HEK293 (cell line): ENCODE measurements at regions not wholly inside any gene's neighbourhood (a gene's known extent, or its start where the extent isn't known, plus 50 kb on each side); places are given as distances from the start of the nearest gene placed in this dataset.

Experiments
- CTCF ChIA-PET: fragments of 350-600 bp; formaldehyde crosslinking; extraction: SDS; loops from one replicate; lab custom pipeline; 2021; ENCODE audit warnings: antibody characterized with exemption; lab: Yijun Ruan, JAX
- POLR2A ChIA-PET: fragments of 300-600 bp; formaldehyde crosslinking; extraction: SDS; loops from one replicate; lab custom pipeline; 2020; ENCODE audit warnings: antibody characterized with exemption, inconsistent platforms; lab: Yijun Ruan, JAX
- H3K27ac ChIP-seq: fragments of 200-500 bp; sonication (Bioruptor generic); 2 replicates; pipeline ENCODE4 v1.5.1; 2014; ENCODE audit warnings: low read depth, low read length, control low read depth, inconsistent platforms; ENCODE audit errors: extremely low read depth
- H3K36me3 ChIP-seq, 2 experiments: fragments of 200-500 bp in 1 of 2; sonication (Bioruptor generic) in 1 of 2; 1 replicate in 1 of 2; 2 replicates in 1 of 2; pipeline ENCODE4 v1.5.1; 2014 to 2017; ENCODE audit warnings: inconsistent platforms in 2 of 2, low read length in 2 of 2; ENCODE audit not compliant: control insufficient read depth in 2 of 2, insufficient read depth in 1 of 2
- H3K4me1 ChIP-seq: fragments of 200-500 bp; sonication (Bioruptor generic); 2 replicates; pipeline ENCODE4 v1.5.1; 2014; ENCODE audit warnings: mild to moderate bottlenecking, low read length, inconsistent platforms; ENCODE audit not compliant: control insufficient read depth, insufficient read depth
- H3K4me3 ChIP-seq: 2 replicates; pipeline ENCODE4 v1.5.1; 2011; ENCODE audit warnings: low read depth, mild to moderate bottlenecking, control low read depth, low read length, moderate library complexity
- H3K9me3 ChIP-seq: fragments of 200-500 bp; sonication (Bioruptor generic); 2 replicates; pipeline ENCODE4 v1.5.1; 2014; ENCODE audit warnings: low read depth, low read length, inconsistent platforms; ENCODE audit not compliant: control insufficient read depth, insufficient read depth
- KLF10 ChIP-seq: fragments of 450-650 bp; IDR thresholded peaks from 2 replicates; pipeline ENCODE4 v1.5.1; 2018; ENCODE audit warnings: missing biosample characterization, mild to moderate bottlenecking, missing genetic modification characterization
- PRDM2 ChIP-seq: fragments of 450-650 bp; formaldehyde crosslinking; IDR thresholded peaks from 2 replicates; pipeline ENCODE4 v1.5.1; 2016; ENCODE audit warnings: missing biosample characterization, missing genetic modification characterization, borderline replicate concordance
- SP2 ChIP-seq: fragments of 450-650 bp; formaldehyde crosslinking; IDR thresholded peaks from 2 replicates; pipeline ENCODE4 v1.5.1; 2016; ENCODE audit warnings: missing biosample characterization, missing genetic modification characterization
- TRIM28 ChIP-seq: IDR thresholded peaks from 2 replicates; pipeline ENCODE4 v1.6.1; 2011; ENCODE audit warnings: low read length, control low read depth, borderline replicate concordance
- YY2 ChIP-seq: fragments of 450-650 bp; formaldehyde crosslinking; IDR thresholded peaks from 2 replicates; pipeline ENCODE4 v1.5.1; 2016; ENCODE audit warnings: missing biosample characterization, missing genetic modification characterization
- ZBTB1 ChIP-seq: fragments of 450-650 bp; formaldehyde crosslinking; IDR thresholded peaks from 2 replicates; pipeline ENCODE4 v1.5.1; 2016; ENCODE audit warnings: missing biosample characterization, missing genetic modification characterization
- ZNF114 ChIP-seq: fragments of 450-650 bp; formaldehyde crosslinking; IDR thresholded peaks from 2 replicates; pipeline ENCODE4 v1.5.0; 2017; ENCODE audit warnings: missing biosample characterization, missing genetic modification characterization
- ZNF23 ChIP-seq: fragments of 450-650 bp; formaldehyde crosslinking; IDR thresholded peaks from 2 replicates; pipeline ENCODE4 v1.5.1; 2016; ENCODE audit warnings: missing biosample characterization, missing genetic modification characterization, borderline replicate concordance
- ZNF24 ChIP-seq: fragments of 450-650 bp; formaldehyde crosslinking; IDR thresholded peaks from 2 replicates; pipeline ENCODE4 v1.5.1; 2016; ENCODE audit warnings: missing biosample characterization, missing genetic modification characterization
- ZNF302 ChIP-seq: fragments of 450-650 bp; formaldehyde crosslinking; IDR thresholded peaks from 2 replicates; pipeline ENCODE4 v1.5.1; 2016; ENCODE audit warnings: missing biosample characterization, missing genetic modification characterization, low read depth
- ZNF324 ChIP-seq: fragments of 450-650 bp; formaldehyde crosslinking; IDR thresholded peaks from 2 replicates; pipeline ENCODE4 v1.5.1; 2016; ENCODE audit warnings: missing biosample characterization, missing genetic modification characterization
- ZNF362 ChIP-seq: fragments of 450-650 bp; formaldehyde crosslinking; IDR thresholded peaks from 2 replicates; pipeline ENCODE4 v1.5.1; 2016; ENCODE audit warnings: missing biosample characterization, missing genetic modification characterization
- ZNF37A ChIP-seq: fragments of 450-650 bp; IDR thresholded peaks from 2 replicates; pipeline ENCODE4 v1.5.1; 2018; ENCODE audit warnings: missing biosample characterization, missing genetic modification characterization
- ZNF398 ChIP-seq: fragments of 450-650 bp; formaldehyde crosslinking; IDR thresholded peaks from 2 replicates; pipeline ENCODE4 v1.5.1; 2017; ENCODE audit warnings: missing biosample characterization, missing genetic modification characterization
- ZNF423 ChIP-seq: fragments of 450-650 bp; formaldehyde crosslinking; IDR thresholded peaks from 2 replicates; pipeline ENCODE4 v1.5.1; 2016; ENCODE audit warnings: missing biosample characterization, missing genetic modification characterization
- ZNF518A ChIP-seq: fragments of 450-650 bp; formaldehyde crosslinking; conservative IDR thresholded peaks from 2 replicates; pipeline ENCODE4 v1.5.1; 2016; ENCODE audit warnings: low read depth, missing biosample characterization, missing genetic modification characterization
- ZNF555 ChIP-seq: fragments of 450-650 bp; formaldehyde crosslinking; conservative IDR thresholded peaks from 2 replicates; pipeline ENCODE4 v1.5.1; 2017; ENCODE audit warnings: missing biosample characterization, mild to moderate bottlenecking, missing genetic modification characterization, inconsistent platforms
- ZNF560 ChIP-seq: fragments of 450-650 bp; formaldehyde crosslinking; IDR thresholded peaks from 2 replicates; pipeline ENCODE4 v1.5.1; 2017; ENCODE audit warnings: missing biosample characterization, missing genetic modification characterization, borderline replicate concordance
- ZNF658 ChIP-seq: fragments of 450-650 bp; formaldehyde crosslinking; IDR thresholded peaks from 2 replicates; pipeline ENCODE4; 2016; ENCODE audit warnings: missing biosample characterization, missing genetic modification characterization

- TF ChIP-seq ZNF423 (tag by site-specific recombination): no peak
- no peak for TF ChIP-seq ZNF324 (tag by site-specific recombination)
- TF ChIP-seq ZNF302 (tag by site-specific recombination): no peak
- no peak for TF ChIP-seq ZNF23 (tag by site-specific recombination)
- no peak for TF ChIP-seq PRDM2
- TF ChIP-seq SP2 (tag by site-specific recombination): no peak
- TF ChIP-seq ZNF398 (tag by site-specific recombination): no peak
- TF ChIP-seq ZNF24 (tag by site-specific recombination): no peak
- TF ChIP-seq ZNF114 (tag by site-specific recombination): no peak
- no peak for TF ChIP-seq KLF10 (tag by site-specific recombination)
Measured at GRCh38 chr7:42407833-42408232, 170.8 kb upstream of the GLI3 start (continued).

GRCh38 chr7:42407021-42407710 is 170.2 kb upstream of the GLI3 start:
- ChIA-PET POLR2A (no interaction called here), CTCF (interaction anchor here (0.6 kb wide), 1 partner anchor 11 kb away, joined by 3 read pairs; no protein-coding TSS in a partner anchor)
- Histone ChIP-seq H3K36me3 (no peaks in the 10 kb centered on the region), H3K9me3 (no peaks in the 10 kb centered on the region), H3K4me1 (no peaks in the 10 kb centered on the region), H3K4me3 (no peak overlapping the region), H3K27ac (no peak overlapping the region)
- TF ChIP-seq ZNF37A (tag by site-specific recombination): no peak
- no peak for TF ChIP-seq YY2
- TF ChIP-seq ZNF555 (tag by site-specific recombination): no peak
- no peak for TF ChIP-seq ZNF658 (tag by site-specific recombination)
- TF ChIP-seq ZBTB1: no peak
- no peak for TF ChIP-seq ZNF23 (tag by site-specific recombination)
- no peak for TF ChIP-seq ZNF362 (tag by site-specific recombination)
- TF ChIP-seq ZNF114 (tag by site-specific recombination): no peak
- TF ChIP-seq ZNF518A (tag by site-specific recombination): no peak
- no peak for TF ChIP-seq TRIM28
- no peak for TF ChIP-seq ZNF560
